NCI-H128 (cell line): ENCODE measurements at regions not wholly inside any gene's neighbourhood (a gene's known extent, or its start where the extent isn't known, plus 50 kb on each side); places are given as distances from the start of the nearest gene placed in this dataset.
A peak's percentile ranks its signal among the peaks of the same experiment; 100 is the strongest.

ENCODE experiments used
- DNase-seq: peaks from one replicate; lab custom pipeline; 2025; ENCODE audit not compliant: unreplicated experiment; lab: John Stamatoyannopoulos, UW

DNA sequence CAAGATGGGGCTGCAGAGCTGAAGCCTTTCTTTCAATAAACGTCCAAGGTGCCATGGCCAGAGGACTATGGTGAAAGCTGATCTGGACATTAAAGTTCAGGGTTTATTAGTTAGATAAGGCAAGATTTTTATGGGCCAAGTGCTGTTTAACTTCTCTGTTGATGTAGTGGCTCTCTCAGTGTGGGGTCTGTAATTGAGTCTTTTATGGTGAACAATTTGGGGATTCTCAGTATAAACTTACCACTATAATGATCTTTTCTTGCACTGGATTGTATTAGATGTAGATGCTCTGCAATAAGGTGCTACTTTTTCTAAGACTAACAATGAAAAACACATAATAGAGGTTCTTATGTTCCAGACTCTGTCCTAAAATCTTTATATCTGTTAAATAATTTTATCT is 190.1 kb upstream of the KLF12 start:
- DNase-seq = no peak

DNA sequence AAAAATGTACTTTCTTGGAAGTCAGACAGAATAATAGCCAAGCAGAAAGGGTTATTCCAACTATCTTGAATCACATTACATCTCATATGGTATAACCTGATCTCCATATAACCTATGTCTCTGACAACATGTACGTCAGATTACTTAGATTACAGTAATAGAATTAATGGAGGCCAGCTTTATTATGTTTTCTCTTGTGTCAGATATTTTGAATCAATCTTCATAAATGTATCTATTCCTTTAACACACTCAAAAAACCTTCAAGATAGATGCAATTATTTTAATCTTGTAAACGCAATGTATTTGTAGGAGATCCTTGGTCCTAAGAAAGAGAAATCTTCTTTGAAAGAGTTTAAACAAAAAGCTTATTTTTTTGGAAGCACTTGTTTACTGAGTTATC is 188.4 kb upstream of the KLF12 start:
- DNase-seq = no peak

DNA sequence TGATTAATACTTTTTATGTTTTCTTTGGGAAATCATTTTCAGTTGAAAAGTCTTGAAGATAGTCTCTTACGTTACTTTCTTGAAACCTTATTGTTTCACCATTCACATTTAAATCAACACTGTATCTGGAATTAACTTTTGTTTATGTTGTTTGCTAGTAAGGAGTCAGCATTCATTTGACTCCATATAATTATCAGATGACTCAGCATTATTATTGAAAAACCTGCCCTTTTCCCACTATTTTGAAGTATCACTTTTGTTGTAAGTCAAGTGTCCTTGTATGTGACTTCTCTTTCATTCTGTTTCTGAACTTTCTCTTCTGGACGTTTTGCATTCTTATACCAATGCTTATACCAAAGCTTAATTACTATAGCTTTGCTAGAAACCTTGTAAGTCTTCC is 186.1 kb upstream of the KLF12 start:
- DNase-seq = no peak

DNA sequence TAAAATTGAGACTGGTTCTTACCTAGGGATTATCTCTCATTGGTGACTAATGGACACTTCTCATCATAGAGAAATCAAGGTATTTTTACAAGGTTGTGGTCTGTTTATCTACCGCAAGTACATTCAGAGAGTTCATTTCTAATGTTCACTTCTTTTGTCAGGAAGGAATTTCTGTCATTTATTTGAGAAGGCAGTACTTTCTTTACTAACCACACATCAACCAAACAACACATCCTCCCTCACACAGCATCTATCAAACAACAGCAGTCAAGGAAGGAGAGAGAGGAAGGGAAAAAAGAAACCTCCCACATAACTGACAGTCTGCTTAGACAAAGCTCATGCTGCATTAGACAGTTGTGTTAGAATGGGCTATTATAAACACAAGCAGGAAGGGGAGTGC is 182.3 kb upstream of the KLF12 start:
- DNase-seq = no peak

DNA sequence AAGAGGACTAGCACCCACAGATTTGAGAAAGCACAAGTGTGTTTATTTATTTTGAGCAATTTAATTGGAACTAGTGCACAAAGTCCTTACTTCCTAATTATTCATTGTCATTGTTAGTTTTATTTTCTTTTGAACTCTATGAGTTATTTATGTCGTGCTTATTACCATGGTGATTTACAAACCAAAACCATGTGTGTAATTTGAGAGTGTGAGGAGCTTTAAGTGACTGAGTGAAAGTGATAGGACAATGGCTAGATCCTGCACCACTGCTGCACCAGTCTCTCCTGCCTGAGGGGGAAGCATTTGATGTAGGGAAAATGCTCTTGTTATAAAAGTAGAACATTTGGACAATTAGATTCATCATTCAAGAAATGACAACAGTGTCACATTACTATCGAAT is 172.3 kb upstream of the KLF12 start:
- no peak for DNase-seq

DNA sequence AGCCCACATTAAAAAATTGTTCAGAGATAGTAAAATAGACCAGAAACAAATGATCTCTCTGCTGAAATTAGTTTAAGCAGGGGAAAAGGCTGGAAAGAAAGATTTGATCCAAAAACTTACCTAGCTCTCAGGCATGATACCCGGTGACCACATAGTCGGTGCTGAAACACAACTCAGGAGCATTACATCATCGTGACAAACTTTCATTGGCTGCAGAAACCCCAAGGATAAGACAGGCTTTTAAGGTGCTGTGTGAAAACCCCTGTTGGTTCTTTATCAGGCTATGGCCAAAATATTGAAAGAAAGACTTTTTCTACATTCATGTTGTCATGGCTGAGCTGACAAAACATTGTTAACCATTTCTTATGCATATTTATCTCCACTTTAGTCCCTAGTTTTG is 171.7 kb upstream of the KLF12 start:
- DNase-seq = no peak

DNA sequence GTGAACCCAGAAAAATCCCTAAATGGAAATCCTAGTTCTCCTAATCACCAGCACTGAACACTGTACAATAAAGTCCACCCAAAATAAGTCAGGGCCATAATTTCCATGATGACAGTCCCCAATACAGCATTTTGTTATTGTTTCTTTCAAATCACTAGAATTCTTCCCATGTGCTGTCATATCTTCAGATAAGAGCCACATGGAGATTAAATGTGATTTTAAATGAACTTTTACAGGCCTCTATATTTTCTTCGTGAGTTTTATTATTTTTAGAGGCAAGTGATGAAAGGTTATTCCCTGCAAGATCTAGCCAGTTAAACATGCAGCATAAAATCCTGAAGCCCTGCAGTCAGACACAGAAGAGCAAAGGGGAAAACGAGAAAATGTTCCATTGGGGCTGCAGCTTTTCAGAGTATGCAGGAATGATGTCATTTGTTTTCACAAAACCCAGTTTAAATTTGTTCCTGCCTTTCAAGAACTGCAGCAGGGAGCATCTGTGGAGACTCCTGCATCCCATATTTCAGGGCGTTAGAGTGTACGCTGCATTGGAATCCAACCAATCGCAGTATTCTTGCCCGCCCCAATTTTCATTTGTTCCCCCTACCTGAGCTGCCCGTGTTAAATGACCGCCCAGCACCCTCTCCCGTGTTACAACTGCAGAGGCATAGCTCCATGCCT is 167.2 kb upstream of the KLF12 start:
- DNase-seq = no peak

DNA sequence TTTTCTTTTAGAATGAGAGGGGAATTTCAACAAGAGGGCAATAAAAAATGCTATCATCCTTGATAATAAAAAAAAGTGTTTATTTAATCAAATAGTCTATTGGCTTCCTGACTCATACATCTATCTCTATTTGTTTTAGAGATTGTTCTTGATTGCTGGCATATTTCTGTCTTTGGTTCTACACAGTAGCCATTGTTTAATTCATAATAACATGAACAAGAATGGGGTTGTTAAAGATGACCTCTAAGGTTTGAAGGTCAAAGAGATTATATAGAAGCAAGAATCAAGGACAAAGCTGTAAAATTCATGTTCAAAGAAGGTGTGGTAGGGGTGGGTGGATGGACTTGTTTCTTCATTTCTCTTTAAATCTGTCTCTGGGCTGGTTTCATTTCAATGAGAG is 166.0 kb upstream of the KLF12 start:
- no peak for DNase-seq

DNA sequence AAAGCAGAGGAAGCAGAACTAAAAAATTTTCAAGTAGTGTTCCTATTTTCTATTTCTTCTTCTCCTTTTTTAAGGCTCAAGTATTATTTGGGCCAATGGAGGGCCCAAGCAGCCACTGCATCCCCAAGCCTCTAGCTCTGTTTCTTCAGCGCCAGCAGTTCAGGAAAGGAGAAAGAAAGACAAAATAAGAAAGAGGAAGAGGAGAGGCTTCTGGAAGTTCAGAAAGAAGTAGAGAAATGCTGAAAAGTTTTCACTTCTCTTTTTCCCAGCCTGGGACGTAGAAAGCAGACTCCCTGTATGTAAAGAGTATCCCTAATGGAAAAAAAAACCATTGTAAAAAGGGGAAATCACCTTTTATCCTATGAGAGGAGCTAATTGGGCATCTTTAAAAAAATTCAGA is 165.5 kb upstream of the KLF12 start:
- DNase-seq = no peak

DNA sequence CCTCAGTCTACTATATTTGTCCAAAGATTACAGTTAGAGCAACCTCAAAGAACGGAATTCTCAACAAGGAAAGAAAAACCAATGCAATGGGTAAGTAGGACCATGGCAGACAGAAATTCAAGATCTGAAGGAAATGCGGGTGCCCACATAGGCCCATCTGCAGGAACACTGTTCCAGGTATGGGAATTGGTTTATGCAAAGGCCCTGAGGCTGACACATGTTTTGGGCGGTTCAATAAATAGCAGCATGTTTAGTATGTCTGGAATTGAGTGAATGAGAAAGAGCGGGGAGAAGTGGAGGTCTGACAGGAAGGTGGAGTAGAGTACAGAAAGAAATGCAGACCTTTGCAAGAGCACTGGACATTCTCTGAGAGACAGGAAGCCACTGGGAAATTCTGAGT is 164.7 kb upstream of the KLF12 start:
- no peak for DNase-seq

DNA sequence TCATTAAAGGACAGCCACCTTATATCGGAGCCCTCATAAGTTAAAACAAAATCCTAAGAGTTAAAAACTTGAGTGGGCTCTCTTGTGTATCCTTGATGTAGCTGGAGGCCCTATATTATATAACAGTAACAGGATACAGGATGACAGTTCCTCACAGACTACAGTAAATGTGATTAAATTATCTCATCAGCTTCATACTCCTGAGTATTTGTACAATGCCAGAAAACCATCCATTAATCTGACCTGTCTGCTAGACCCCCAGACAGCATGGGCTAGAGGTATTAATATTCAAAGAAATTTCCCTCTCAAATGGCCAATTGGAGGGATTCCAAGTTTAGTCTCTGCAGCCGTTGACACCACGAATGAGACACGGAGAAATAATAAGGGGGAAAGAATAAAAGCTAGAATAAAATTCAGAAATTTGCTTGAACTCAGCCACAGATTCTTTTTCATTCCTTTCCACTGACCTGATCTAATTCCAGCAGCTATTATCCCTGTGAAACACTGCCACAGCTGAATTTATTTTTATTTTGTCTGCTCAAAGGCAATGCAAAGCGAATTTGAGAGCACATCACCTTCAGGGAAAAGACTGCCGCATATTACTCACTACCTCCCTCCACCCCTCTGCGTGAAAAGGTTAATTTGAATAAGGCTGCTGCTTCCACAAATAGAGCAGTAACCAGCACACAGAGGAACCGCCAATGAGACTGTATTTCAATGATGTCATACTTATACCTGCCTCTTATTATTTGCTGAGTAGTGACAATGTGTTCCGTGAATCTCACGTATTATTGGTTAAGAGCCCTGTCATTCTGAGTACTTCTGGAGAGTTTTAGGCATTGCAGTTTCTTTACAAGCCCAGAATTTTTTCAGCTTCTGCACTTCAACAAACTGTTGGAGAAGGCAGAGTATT is 155.9 kb upstream of the KLF12 start:
- peak; percentile 10 for DNase-seq

DNA sequence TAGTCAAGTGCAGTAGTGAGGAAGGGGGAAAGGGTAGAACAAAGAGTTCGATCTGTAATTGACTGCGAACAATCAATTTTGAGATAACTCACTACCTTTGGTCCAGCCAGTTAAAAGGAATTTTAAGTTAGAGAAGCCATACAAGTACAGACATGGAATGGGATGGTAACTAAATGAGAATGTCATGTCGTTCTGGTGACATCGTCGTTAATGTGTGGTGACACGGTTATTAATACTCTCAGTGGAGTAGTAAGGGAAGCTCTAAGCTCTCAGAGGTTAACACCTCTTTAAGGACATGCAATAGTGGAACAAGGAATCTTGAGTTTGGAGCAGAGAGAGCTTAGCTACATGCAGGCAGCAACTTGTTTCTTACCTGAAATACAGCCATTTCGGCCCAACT is 154.9 kb upstream of the KLF12 start:
- DNase-seq = no peak

DNA sequence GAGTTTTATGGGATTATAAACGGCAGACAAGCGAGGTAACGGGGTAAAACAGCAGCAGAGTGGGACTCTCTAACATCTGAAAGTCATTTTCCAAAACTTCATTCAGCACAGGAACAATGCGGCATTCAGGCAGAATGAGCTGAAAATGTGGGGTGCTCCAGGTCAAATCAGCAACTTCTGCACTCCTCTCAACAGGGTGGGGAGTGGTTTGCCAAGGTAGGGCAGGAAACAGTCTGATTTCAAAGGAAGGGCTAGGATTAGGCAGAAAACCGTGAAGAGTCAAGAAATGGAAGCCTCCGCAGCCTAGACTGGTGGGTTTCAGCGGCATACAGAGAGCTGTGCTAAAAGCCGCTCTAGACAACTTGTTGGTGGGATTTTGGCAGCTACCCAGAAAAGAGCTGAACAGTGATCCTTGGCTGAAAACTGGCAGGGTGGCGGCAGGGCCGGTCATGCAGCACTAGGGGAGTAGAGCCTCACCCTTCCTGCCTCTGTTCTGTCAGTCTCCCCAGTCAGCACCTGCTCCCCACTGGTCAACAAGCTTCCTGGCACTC is 154.2 kb upstream of the KLF12 start:
- peak; percentile 38 for DNase-seq

DNA sequence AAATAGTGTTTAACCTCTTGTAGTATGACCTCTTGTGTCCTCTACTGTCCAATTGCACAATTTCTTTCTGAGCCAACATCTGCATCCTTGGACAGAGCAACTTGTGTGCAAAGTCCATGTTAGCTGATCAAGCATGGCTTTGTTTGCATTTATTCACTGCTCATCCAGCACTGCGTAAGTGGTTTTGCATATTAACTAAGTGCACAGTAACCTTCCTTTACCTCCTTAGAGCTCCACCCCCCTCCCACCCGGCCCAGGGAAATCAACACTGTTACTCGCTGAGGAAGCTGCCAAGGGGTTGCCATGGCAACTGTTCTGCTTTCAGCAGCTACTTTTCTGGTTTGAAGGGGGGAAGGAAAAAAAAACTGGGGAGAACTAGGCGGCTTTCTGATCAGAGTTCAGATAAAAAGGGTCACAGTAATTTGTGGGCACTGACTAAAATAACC is 153.5 kb upstream of the KLF12 start:
- DNase-seq = peak; percentile 79

DNA sequence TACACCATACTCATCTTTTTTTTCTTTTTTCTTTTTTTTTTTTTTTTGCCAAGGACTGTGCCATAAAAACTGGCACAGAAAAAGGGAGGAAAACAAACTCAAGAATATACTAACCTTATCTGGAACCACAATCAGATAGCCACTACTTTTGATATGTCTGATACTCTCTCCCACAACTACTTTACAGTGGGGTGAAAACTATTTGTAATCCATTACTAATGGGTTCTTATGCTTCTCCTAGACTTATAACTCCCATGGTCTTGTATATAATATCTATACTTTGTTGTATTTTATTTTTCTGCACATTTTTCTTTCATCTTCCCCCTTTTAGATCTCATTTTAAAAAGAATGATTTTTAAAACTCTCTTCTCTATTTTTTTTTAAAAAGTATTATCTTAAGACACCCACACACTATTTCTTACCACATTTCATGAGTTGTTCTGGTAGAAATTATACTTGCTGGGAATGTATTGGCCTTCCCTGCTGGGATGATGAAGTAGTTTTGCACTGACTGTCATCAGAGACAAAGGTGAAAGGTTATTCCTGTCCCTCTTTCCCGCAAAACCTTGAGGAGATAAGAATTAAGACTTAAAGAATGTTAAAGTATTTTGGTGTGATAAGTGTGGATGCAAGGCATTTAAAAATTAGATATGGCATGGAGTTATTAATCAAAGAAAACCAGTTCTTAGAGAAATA is 146.7 kb upstream of the KLF12 start:
- no peak for DNase-seq

DNA sequence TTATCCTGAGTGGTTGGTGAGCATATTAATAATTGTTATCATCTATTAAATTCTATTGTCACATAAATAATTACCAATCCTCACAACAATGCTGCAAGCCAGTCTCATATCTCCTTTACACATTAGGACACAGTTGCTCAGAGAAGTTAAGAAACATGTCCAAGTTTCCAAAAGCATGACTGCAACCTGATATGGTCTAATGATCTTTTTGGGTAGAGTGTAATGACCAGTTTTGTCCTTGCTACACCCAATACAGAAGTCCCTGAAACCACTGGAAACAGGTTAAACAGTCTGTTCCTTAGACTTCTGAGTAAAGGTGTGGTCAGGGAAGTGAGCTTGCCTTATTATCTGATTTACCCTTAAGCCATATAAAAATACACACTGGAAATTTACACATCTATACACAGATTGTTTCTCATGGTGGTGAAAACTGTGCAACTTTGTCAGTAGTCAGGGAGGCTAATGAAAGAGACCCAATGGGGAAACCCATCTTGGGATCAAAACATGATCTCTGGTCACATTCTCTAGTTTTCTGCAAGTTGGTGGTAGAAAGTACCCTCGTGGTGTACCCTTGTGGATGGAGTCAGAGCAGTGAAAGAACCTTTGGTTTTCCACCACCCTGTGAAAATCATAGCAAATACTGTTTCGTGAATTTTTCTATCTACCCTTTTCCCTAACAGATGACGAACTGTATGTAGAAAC is 146.0 kb upstream of the KLF12 start:
- DNase-seq = no peak

DNA sequence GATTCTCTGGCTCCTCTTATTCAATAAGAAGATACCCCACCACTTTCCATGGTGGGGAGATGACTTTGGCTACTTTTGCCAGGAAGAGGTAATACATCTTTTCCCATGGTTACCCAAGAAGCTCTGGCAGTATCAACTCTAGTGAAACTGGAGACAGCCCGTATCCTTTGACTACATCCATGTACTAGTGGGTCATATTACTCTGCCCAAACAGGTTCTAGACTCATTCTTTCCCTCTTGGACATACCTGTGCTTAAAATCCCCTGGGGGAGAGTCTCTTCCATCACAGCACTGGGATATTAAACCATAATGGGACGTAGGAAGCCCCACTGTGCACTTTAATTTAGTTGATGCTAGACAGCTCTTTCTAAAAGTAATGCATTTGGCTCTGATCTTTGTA is 144.7 kb upstream of the KLF12 start:
- DNase-seq = no peak

DNA sequence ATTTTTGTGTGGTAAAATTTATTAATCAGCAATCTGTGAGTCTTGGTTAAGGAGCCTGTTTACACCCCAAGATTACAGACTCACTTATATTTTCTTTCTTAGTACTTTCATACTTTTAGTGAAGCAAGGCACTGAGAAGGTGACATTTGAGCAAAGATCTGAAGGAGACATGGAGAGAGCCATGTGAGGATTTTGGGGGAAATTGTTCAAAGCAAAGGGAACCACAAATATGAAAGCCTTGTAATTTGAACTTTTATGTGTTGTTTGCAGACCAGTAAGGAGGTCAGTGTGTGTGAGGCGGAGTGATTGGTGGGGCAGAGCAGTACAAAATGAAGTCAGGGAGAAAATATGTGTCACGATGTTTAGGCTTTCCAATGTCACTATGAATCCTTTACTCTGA is 140.7 kb upstream of the KLF12 start:
- DNase-seq = no peak

DNA sequence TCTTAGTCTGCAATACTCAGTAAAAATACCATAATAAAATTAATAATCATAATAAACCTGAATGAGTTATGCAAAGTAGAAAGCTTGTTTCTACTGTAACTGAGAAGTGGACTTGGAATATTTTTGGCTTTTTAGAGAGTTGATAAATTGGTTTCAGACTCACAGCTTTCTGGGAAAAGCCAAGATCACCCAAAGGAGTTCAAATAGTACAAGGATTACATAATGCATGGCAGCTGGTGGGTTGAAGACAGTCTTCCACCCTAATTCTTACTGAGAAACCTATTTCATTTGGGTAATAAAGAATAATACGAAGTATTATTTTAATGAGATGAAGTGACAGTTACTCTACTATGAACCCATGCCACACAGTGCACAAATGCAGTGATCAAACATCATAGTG is 139.4 kb upstream of the KLF12 start:
- no peak for DNase-seq

DNA sequence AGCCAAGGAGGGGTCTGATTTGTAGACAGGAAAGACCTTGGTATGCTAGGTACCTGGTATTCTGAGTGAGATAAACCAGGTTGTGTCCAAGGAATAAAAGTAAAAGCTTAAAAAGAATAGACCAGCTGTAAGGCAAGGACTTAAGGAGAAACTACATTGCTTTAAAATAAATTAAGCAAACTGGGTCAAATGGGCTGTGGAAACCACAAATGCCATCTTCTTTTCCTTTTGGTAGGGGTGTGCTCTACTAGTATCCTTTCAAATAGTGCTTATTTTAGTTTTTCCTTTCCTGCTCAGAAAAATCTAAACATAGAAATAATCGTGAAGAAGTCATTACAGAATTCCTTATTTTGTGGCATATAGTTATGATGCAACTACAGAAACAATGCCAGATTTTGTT is 138.6 kb upstream of the KLF12 start:
- DNase-seq = no peak

DNA sequence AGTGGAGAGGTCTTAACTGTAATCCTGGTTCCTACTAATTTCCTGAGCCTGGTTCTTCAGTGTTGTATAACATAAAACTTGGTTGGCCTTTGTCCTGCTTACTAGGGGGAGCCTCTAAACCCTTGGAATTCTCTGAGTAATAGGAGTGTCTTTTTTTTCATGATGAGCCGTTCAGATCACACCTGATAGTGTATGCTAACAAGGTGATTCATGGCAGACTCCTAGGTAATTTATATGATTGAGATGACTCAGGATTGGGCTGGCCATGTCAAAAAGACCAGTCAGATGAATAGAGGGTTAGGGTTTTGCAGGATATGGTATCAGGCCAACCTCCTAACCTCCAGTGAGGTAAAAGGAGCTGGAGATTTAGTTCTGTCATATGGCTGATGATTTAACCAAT is 135.8 kb upstream of the KLF12 start:
- DNase-seq = no peak
